SK-N-SH treated with all-trans-retinoic acid at 6 μM for 48 hours (cell line): ENCODE measurements at regions not wholly inside any gene's neighbourhood (a gene's known extent, or its start where the extent isn't known, plus 50 kb on each side); places are given as distances from the start of the nearest gene placed in this dataset.

Source experiments
- ATAC-seq: fragments of 200-7000 bp; cut with Tn5 transposase; 3 replicates; pipeline ENCODE4 v1.9.1; 2020; ENCODE audit warnings: mild to moderate bottlenecking, moderate library complexity
- ARNTL ChIP-seq: fragments of 450-650 bp; formaldehyde crosslinking; IDR thresholded peaks from 2 replicates; pipeline ENCODE4 v1.5.0; 2020; ENCODE audit warnings: low read depth, mild to moderate bottlenecking, moderate library complexity, borderline replicate concordance
- BACH2 ChIP-seq: fragments of 250-450 bp; sonication (Bioruptor Pico); IDR thresholded peaks from 2 replicates; pipeline ENCODE4 v1.9.0; 2021; ENCODE audit warnings: mild to moderate bottlenecking, borderline replicate concordance
- CSDC2 ChIP-seq: fragments of 250-450 bp; sonication (Bioruptor Pico); IDR thresholded peaks from 2 replicates; pipeline ENCODE4 v1.5.0; 2020; ENCODE audit warnings: mild to moderate bottlenecking, moderate library complexity
- CSRNP3 ChIP-seq: fragments of 250-450 bp; sonication (Bioruptor Pico); IDR thresholded peaks from 2 replicates; pipeline ENCODE4 v1.5.1; 2021; ENCODE audit warnings: mild to moderate bottlenecking, moderate library complexity
- ESRRG ChIP-seq: fragments of 250-450 bp; sonication (Bioruptor Pico); IDR thresholded peaks from 2 replicates; pipeline ENCODE4 v1.6.1; 2021; ENCODE audit warnings: mild to moderate bottlenecking
- ISL1 ChIP-seq: fragments of 250-450 bp; sonication (Bioruptor Pico); IDR thresholded peaks from 2 replicates; pipeline ENCODE4 v2.1.2; 2022; ENCODE audit warnings: mild to moderate bottlenecking, moderate library complexity
- OSR1 ChIP-seq: fragments of 250-450 bp; sonication (Bioruptor Pico); IDR thresholded peaks from 2 replicates; pipeline ENCODE4 v1.8.0; 2022; ENCODE audit warnings: moderate library complexity, mild to moderate bottlenecking, inconsistent platforms
- POU6F1 ChIP-seq: fragments of 250-450 bp; sonication (Bioruptor Pico); IDR thresholded peaks from 2 replicates; pipeline ENCODE4 v1.8.0; 2021; ENCODE audit warnings: low read depth, mild to moderate bottlenecking, moderate library complexity, borderline replicate concordance
- PPARA ChIP-seq: fragments of 250-450 bp; sonication (Bioruptor Pico); IDR thresholded peaks from 2 replicates; pipeline ENCODE4 v1.5.0; 2020; ENCODE audit warnings: mild to moderate bottlenecking, borderline replicate concordance
- RARB ChIP-seq: fragments of 250-450 bp; sonication (Bioruptor Pico); IDR thresholded peaks from 2 replicates; pipeline ENCODE4 v1.8.0; 2021; ENCODE audit warnings: mild to moderate bottlenecking, moderate library complexity
- SNAI2 ChIP-seq: fragments of 250-450 bp; sonication (Bioruptor Pico); IDR thresholded peaks from 2 replicates; pipeline ENCODE4 v1.5.0; 2020; ENCODE audit warnings: mild to moderate bottlenecking, moderate library complexity
- TCF4 ChIP-seq: fragments of 250-450 bp; sonication (Bioruptor Pico); IDR thresholded peaks from 2 replicates; pipeline ENCODE4 v1.8.0; 2021; ENCODE audit warnings: mild to moderate bottlenecking, moderate library complexity, borderline replicate concordance
- ZC3H10 ChIP-seq: fragments of 250-450 bp; sonication (Bioruptor Pico); IDR thresholded peaks from 2 replicates; pipeline ENCODE4 v1.5.1; 2021; ENCODE audit warnings: mild to moderate bottlenecking, moderate library complexity
- ZFP3 ChIP-seq: fragments of 250-450 bp; sonication (Bioruptor Pico); IDR thresholded peaks from 2 replicates; pipeline ENCODE4 v1.5.0; 2020; ENCODE audit warnings: mild to moderate bottlenecking, moderate library complexity
- ZNF70 ChIP-seq: fragments of 450-650 bp; formaldehyde crosslinking; IDR thresholded peaks from 2 replicates; pipeline ENCODE4 v1.5.0; 2020; ENCODE audit warnings: mild to moderate bottlenecking, moderate library complexity
- ZNF8 ChIP-seq: fragments of 450-650 bp; formaldehyde crosslinking; IDR thresholded peaks from 2 replicates; pipeline ENCODE4 v1.5.0; 2020; ENCODE audit warnings: mild to moderate bottlenecking, moderate library complexity
- TF ChIP-seq, protein P1 (sequence below): fragments of 250-450 bp; sonication (Bioruptor Pico); IDR thresholded peaks from 2 replicates; pipeline ENCODE4 v1.5.0; 2020; ENCODE audit warnings: mild to moderate bottlenecking, moderate library complexity
- TF ChIP-seq, protein P2 (sequence below): fragments of 250-450 bp; sonication (Bioruptor Pico); IDR thresholded peaks from 2 replicates; pipeline ENCODE4 v1.8.0; 2020; ENCODE audit warnings: mild to moderate bottlenecking, moderate library complexity, borderline replicate concordance

DNA sequence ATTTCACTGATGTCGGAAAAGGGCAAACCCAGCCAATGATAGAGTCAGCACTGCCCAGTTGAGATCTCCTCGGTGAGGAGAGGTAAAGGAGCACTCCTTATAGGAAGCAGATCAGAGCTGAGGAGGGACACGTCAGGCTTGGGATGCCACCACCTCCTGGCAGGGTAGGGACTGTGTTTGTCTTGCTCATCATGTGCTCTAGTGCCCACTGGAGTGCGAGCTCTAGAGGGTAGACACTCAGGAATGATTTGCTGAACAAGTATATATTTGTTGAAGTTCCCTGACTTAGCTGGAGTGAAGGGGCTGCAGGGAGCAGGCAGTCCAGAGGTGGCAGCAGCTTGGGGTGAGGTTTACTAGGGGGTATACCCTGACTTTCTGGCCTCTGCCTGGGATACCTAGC, 146.5 kb downstream of the NOC3L start:
- TF ChIP-seq ISL1 (CRISPR knock-in tag) (no peak), TCF4 (CRISPR knock-in tag) (no peak), BACH2 (CRISPR knock-in tag) (no peak), SNAI2 (CRISPR knock-in tag) (no peak)
- TF ChIP-seq, protein P1, sequence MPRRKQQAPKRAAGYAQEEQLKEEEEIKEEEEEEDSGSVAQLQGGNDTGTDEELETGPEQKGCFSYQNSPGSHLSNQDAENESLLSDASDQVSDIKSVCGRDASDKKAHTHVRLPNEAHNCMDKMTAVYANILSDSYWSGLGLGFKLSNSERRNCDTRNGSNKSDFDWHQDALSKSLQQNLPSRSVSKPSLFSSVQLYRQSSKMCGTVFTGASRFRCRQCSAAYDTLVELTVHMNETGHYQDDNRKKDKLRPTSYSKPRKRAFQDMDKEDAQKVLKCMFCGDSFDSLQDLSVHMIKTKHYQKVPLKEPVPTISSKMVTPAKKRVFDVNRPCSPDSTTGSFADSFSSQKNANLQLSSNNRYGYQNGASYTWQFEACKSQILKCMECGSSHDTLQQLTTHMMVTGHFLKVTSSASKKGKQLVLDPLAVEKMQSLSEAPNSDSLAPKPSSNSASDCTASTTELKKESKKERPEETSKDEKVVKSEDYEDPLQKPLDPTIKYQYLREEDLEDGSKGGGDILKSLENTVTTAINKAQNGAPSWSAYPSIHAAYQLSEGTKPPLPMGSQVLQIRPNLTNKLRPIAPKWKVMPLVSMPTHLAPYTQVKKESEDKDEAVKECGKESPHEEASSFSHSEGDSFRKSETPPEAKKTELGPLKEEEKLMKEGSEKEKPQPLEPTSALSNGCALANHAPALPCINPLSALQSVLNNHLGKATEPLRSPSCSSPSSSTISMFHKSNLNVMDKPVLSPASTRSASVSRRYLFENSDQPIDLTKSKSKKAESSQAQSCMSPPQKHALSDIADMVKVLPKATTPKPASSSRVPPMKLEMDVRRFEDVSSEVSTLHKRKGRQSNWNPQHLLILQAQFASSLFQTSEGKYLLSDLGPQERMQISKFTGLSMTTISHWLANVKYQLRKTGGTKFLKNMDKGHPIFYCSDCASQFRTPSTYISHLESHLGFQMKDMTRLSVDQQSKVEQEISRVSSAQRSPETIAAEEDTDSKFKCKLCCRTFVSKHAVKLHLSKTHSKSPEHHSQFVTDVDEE (CRISPR knock-in tag) = no peak
- ATAC-seq = no peak

GRCh38 chr10:94217411-94217810, 145.3 kb downstream of the NOC3L start:
- TF ChIP-seq TCF4 (CRISPR knock-in tag) (no peak), CSDC2 (CRISPR knock-in tag) (no peak), ARNTL (CRISPR knock-in tag) (no peak), ZNF8 (no peak), OSR1 (CRISPR knock-in tag) (no peak), RARB (CRISPR knock-in tag) (no peak), ZFP3 (CRISPR knock-in tag) (no peak), ISL1 (CRISPR knock-in tag) (no peak), ESRRG (CRISPR knock-in tag) (no peak), ZC3H10 (no peak), SNAI2 (CRISPR knock-in tag) (no peak)
- TF ChIP-seq, protein P1 (CRISPR knock-in tag) = no peak
- TF ChIP-seq, all 23 proteins: peak for 0

GRCh38 chr10:94218493-94219183, 144.1 kb downstream of the NOC3L start:
- TF ChIP-seq PPARA (CRISPR knock-in tag) = no peak
- TF ChIP-seq ZC3H10 = no peak
- TF ChIP-seq ISL1 (CRISPR knock-in tag) = no peak
- no peak for TF ChIP-seq ARNTL (CRISPR knock-in tag)
- no peak for TF ChIP-seq POU6F1 (CRISPR knock-in tag)
- TF ChIP-seq BACH2 (CRISPR knock-in tag) = no peak
- no peak for TF ChIP-seq CSDC2 (CRISPR knock-in tag)
- no peak for TF ChIP-seq CSRNP3
- no peak for TF ChIP-seq ZNF70
- TF ChIP-seq RARB (CRISPR knock-in tag) = no peak
- no peak for TF ChIP-seq SNAI2 (CRISPR knock-in tag)
- TF ChIP-seq ESRRG (CRISPR knock-in tag) = no peak
- TF ChIP-seq ZNF8 = no peak
- TF ChIP-seq, protein P2, sequence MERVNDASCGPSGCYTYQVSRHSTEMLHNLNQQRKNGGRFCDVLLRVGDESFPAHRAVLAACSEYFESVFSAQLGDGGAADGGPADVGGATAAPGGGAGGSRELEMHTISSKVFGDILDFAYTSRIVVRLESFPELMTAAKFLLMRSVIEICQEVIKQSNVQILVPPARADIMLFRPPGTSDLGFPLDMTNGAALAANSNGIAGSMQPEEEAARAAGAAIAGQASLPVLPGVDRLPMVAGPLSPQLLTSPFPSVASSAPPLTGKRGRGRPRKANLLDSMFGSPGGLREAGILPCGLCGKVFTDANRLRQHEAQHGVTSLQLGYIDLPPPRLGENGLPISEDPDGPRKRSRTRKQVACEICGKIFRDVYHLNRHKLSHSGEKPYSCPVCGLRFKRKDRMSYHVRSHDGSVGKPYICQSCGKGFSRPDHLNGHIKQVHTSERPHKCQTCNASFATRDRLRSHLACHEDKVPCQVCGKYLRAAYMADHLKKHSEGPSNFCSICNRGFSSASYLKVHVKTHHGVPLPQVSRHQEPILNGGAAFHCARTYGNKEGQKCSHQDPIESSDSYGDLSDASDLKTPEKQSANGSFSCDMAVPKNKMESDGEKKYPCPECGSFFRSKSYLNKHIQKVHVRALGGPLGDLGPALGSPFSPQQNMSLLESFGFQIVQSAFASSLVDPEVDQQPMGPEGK = no peak
- 0 out of 3 replicates have a peak, but pooled peaks have one; percentile 31 for ATAC-seq

More at GRCh38 chr10:94217411-94217810, 145.3 kb downstream of the NOC3L start:
- ATAC-seq = no peak
